Stimulated activated memory B cell treated with anti-CD40 and anti-IgM and Interleukin-4, amounts not matched to agents 10 μg/mL and 1 μg/mL and 100 μg/mL, for 72 hours (primary cell): ENCODE measurements at regions not wholly inside any gene's neighbourhood (a gene's known extent, or its start where the extent isn't known, plus 50 kb on each side); places are given as distances from the start of the nearest gene placed in this dataset.

Experiments used
- ATAC-seq: fragments of 150-1000 bp; cut with Tn5 transposase; 2 replicates; pipeline ENCODE4 v1.10.0; 2021
- H3K27ac Mint-ChIP-seq: one replicate; pipeline ENCODE4 v1.8.0; 2022; ENCODE audit warnings: mild to moderate bottlenecking, mixed read lengths
- H3K27me3 Mint-ChIP-seq: one replicate; pipeline ENCODE4 v1.8.0; 2022; ENCODE audit warnings: mixed read lengths
- H3K36me3 Mint-ChIP-seq: one replicate; pipeline ENCODE4 v1.8.0; 2022; ENCODE audit warnings: mixed read lengths
- H3K4me1 Mint-ChIP-seq: one replicate; pipeline ENCODE4 v1.8.0; 2022; ENCODE audit warnings: mixed read lengths
- H3K4me3 Mint-ChIP-seq: one replicate; pipeline ENCODE4 v1.8.0; 2022; ENCODE audit warnings: mild to moderate bottlenecking, moderate library complexity, mixed read lengths
- H3K9me3 Mint-ChIP-seq: one replicate; pipeline ENCODE4 v1.8.0; 2022; ENCODE audit warnings: mixed read lengths

DNA sequence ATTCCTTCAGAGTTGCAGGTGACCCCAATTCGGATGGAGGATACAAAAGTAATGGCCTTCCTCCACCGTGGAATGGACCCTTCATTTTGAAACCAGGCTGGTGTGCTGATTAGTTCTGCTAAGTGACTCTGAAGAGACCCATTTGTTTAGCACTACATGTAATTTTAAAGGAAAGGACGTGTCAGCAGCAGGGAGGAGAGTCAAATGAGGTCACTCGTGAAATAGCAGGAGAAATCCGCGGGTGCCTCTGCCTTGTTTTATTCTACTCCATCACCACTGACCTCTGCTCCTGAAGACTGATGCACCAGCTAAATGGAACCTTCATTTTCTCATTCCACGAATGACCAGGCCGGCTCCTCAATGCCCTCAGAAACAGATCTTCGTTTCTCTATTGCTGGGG is 589.2 kb downstream of the CDH11 start:
- H3K27ac Mint-ChIP-seq = no peak overlapping the region
- no peaks in the 10 kb centered on the region for H3K27me3 Mint-ChIP-seq
- H3K4me1 Mint-ChIP-seq = no peaks in the 10 kb centered on the region
- no peak for ATAC-seq
- H3K36me3 Mint-ChIP-seq = no peaks in the 10 kb centered on the region
- no peak overlapping the region for H3K4me3 Mint-ChIP-seq
- H3K9me3 Mint-ChIP-seq = peaks cover 14% of the 10 kb centered on the region

DNA sequence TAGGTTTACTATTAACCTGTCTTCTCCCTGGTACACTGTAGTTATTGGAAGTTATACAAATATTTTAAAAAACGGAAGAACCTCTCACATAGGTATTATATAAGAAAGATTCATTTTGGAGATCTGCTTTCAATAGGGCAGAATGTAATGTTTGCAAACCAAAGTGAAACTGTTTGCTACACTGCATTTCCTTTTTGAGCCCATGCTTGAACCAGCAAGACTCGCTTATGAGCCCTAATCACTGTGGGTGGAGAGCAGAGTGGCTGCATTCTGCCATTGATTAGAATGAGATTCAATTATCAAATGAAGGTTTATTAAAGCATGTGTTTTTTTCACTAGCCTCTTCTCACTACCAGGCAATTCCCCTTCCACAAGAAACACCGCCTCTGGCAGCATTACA is 589.7 kb downstream of the CDH11 start:
- ATAC-seq = no peak
- no peaks in the 10 kb centered on the region for H3K4me1 Mint-ChIP-seq
- H3K27ac Mint-ChIP-seq = no peak overlapping the region
- H3K9me3 Mint-ChIP-seq = peaks cover 14% of the 10 kb centered on the region
- H3K36me3 Mint-ChIP-seq = no peaks in the 10 kb centered on the region
- H3K4me3 Mint-ChIP-seq = no peak overlapping the region
- no peaks in the 10 kb centered on the region for H3K27me3 Mint-ChIP-seq

DNA sequence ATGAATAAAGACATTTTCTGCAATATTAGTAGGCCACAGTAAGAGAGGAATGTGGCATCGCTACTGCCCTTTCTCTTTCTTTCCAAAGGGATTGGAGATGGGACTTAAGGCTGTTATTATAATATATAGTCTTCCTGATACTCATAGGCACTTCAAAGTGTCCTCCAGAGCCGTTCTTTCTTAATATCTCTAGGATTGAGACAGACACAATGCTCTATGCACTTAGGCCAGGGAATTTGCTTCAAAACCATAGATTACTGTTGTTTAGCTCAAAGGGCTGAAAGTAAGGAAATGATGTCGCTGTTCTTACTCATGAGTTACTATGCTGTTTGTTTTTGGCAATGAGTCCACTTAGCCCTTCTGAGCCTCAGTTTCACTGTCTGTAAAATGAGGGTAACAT is 590.5 kb downstream of the CDH11 start:
- ATAC-seq = no peak
- Mint-ChIP-seq H3K27me3 (no peaks in the 10 kb centered on the region), H3K9me3 (peaks cover 14% of the 10 kb centered on the region), H3K4me3 (no peak overlapping the region), H3K27ac (no peak overlapping the region), H3K36me3 (no peaks in the 10 kb centered on the region), H3K4me1 (no peaks in the 10 kb centered on the region)

DNA sequence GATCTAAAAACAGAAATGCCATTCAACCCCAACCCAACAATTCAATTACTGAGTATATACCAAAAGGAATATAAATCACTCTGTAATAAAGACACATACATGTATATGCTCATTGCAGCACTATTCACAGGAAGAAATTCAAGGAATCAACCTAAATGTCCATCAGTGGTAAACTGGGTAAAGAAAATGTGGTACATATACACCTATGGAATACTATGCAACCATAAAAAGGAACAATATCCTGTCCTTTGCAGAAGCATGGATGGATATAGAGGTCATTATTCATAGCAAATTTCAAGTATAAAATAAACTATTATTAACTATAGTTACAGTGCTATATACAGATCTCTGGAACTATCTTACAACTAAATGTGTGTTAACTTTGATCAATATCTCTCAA is 599.3 kb downstream of the CDH11 start:
- Mint-ChIP-seq H3K27me3 (no peaks in the 10 kb centered on the region), H3K4me1 (no peaks in the 10 kb centered on the region), H3K9me3 (peaks cover 4% of the 10 kb centered on the region), H3K27ac (no peak overlapping the region), H3K36me3 (no peaks in the 10 kb centered on the region), H3K4me3 (no peak overlapping the region)
- ATAC-seq = no peak

DNA sequence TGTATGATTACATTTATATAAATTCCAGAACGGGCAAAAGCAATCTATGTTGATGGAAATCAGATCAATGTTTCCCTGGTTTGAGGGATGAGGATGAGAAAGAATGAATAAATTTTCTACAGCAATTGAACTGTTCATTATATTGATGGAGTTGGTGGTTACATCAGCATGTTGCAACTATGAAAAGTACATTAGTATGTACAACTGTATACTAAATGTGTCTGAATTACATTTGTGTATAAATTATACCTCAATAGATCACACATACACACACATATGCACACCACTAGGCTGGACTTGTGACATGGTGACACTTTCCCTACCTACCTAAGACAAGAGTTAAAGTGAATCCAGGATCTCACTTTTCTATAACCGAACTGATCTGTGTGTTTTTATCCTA is 608.0 kb downstream of the CDH11 start:
- H3K4me3 Mint-ChIP-seq = no peak overlapping the region
- H3K27me3 Mint-ChIP-seq = no peaks in the 10 kb centered on the region
- H3K27ac Mint-ChIP-seq = no peak overlapping the region
- no peaks in the 10 kb centered on the region for H3K9me3 Mint-ChIP-seq
- no peak for ATAC-seq
- no peaks in the 10 kb centered on the region for H3K4me1 Mint-ChIP-seq
- no peaks in the 10 kb centered on the region for H3K36me3 Mint-ChIP-seq

DNA sequence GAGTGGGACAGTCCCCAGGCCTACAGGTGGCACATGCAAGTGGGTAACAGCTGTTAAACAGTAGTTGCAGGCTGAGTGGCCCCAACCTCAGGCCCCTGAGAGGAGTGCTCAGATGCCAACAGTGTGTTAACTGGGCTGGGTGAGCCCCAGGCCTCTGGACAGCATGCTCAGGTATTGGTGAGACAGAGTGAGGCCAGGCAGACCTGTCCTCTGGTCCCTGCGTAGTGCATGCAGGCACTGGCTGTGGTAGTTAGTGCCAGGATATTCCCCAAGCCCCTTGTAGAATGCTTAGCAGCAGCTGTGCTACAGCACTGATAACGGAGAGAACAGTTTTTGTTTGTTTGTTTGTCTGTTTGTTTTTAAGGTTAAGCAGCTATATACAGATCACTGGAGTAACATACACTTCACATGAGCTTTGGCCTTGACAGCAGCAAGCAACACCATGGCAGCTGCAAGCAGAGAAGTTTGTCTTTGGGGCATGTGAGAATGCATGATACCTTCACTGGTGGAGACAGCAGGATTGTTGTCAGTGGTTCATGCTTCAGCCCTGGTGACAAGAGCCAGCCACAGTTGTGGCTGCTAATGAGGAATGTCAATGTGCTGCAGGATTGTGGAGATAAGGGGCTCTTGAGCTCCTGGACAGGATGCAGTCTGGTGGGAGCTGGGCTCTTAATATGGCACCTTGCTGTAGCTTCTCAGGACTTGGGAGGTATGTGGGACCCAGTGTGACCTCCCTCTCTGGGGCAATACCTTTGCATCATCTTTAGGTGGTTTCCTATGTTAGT is 614.4 kb downstream of the CDH11 start:
- ATAC-seq = no peak
- Mint-ChIP-seq H3K36me3 (no peaks in the 10 kb centered on the region), H3K9me3 (peaks cover 10% of the 10 kb centered on the region), H3K27ac (no peak overlapping the region), H3K4me1 (no peaks in the 10 kb centered on the region), H3K27me3 (no peaks in the 10 kb centered on the region), H3K4me3 (no peak overlapping the region)

DNA sequence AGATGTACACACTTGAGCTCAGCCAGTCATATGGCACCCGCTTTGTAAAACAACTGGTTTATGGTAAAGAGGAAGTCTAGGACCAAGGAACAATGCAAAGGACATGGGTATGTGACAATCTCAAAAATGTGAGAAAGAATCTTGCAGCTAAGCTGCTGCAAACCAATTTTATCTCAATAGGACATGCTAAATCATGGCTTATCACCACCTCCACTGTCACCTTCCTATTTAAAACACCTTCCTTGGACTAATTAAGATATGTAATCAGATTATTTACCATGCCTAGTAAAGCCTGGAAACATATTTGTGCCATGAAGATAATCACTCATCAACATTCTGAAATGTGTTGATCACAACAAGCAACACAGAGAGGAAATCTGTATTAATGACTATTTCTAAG is 622.7 kb downstream of the CDH11 start:
- H3K36me3 Mint-ChIP-seq = no peaks in the 10 kb centered on the region
- no peak overlapping the region for H3K27ac Mint-ChIP-seq
- H3K4me1 Mint-ChIP-seq = no peaks in the 10 kb centered on the region
- ATAC-seq = no peak
- H3K4me3 Mint-ChIP-seq = no peak overlapping the region
- H3K27me3 Mint-ChIP-seq = no peaks in the 10 kb centered on the region
- H3K9me3 Mint-ChIP-seq = peaks cover 4% of the 10 kb centered on the region

DNA sequence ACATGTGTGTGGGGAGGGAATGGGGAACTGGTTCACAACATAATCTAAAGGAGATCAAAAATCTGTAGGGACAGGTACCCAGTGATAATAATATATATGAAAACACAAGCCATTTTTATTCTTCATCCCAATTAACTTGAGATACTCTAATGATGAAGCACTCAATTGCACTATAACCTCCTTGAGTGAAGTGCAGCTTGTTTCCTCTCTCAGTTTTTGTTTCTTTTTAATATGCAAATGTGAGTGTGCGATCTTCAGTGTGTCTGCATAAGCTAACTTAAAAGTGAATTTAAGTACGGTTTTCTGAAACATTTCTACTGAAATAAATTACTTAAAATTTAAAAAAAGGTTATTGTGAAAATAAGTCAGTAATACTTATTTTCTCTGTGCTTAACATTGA is 623.5 kb downstream of the CDH11 start:
- peaks cover 3% of the 10 kb centered on the region for H3K9me3 Mint-ChIP-seq
- no peaks in the 10 kb centered on the region for H3K27me3 Mint-ChIP-seq
- no peak overlapping the region for H3K4me3 Mint-ChIP-seq
- H3K27ac Mint-ChIP-seq = no peak overlapping the region
- no peak for ATAC-seq
- no peaks in the 10 kb centered on the region for H3K4me1 Mint-ChIP-seq
- no peaks in the 10 kb centered on the region for H3K36me3 Mint-ChIP-seq

DNA sequence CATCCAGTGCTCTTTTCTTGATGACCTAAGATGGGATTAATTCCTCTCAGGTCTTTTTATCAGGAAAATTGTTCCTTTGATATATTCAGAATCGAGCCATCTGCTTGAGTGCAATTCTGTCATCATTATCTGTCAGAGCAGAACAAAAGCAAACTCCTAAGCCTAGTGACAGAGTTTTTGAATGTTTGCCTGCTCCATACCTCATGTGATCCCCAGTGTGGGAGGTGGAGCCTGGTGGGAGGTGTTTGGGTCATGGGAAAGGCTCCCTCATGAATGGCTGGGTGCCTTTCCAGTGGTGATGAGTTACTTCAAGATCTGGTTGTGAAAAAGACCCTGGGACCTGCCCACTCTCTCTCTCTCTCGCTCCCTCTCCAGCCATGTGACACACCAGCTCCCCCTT is 628.2 kb downstream of the CDH11 start:
- H3K27ac Mint-ChIP-seq = no peak overlapping the region
- no peak overlapping the region for H3K4me3 Mint-ChIP-seq
- no peak for ATAC-seq
- H3K9me3 Mint-ChIP-seq = peaks cover 8% of the 10 kb centered on the region
- no peaks in the 10 kb centered on the region for H3K4me1 Mint-ChIP-seq
- H3K27me3 Mint-ChIP-seq = no peaks in the 10 kb centered on the region
- no peaks in the 10 kb centered on the region for H3K36me3 Mint-ChIP-seq

DNA sequence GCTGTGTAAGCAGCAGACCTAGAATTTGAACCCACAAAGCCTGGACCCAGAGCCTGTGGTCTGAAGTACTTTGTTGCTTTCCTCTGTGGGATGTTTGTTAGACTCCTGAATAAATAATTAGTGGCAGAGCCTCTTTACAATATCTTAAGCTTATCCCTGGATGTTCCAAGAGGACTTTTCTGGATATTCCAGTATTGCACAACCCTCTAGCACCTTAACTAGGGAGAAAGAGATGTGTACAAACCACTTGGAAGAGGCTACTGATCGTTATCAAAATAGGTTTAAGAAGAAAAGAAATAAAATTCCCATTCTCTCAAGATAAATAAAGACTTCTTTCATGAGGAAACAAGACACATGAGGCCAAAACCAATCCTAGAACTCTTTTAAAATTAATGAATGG is 632.4 kb downstream of the CDH11 start:
- no peak overlapping the region for H3K4me3 Mint-ChIP-seq
- ATAC-seq = no peak
- H3K36me3 Mint-ChIP-seq = no peaks in the 10 kb centered on the region
- H3K9me3 Mint-ChIP-seq = peaks cover 8% of the 10 kb centered on the region
- H3K27me3 Mint-ChIP-seq = no peaks in the 10 kb centered on the region
- no peak overlapping the region for H3K27ac Mint-ChIP-seq
- no peaks in the 10 kb centered on the region for H3K4me1 Mint-ChIP-seq

DNA sequence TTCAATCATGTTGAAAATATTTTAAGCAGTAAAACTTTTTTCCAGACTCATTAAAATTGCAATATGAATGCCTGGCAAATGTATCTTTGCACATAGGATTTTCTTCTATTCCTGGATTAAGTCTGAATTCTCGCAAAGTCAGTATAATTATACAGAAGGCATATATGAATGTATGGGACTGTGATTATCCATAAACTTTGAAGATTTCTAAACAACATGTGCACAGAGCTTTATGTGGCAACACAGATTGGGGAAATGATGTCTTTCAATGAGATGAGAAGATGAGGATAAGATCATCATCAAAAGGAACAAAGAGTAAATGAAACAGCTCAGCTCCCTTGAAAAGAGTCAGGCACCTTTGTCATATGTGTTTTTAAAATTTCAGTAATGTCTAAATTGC is 635.3 kb downstream of the CDH11 start:
- no peak for ATAC-seq
- Mint-ChIP-seq H3K27me3 (no peaks in the 10 kb centered on the region), H3K36me3 (no peaks in the 10 kb centered on the region), H3K4me1 (no peaks in the 10 kb centered on the region), H3K27ac (no peak overlapping the region), H3K9me3 (peaks cover 7% of the 10 kb centered on the region), H3K4me3 (no peak overlapping the region)

DNA sequence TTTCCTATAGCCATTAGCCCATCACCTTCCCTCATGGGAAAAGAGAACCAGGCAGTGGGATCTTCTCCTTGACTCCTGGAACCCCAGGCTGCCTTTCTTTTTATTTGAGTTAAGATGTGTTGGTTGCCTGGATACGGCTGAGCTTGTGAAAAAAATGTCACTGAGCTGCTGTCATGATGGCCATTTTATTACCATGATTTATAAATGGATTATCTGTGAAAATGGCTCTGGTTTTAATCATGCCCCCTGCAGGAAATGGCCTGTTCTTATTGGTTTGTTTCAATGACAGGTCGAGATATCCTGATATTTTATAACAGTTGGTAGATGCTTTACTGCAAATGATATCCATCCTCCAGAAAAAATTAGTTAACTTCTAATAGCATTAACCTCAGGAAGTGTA is 640.4 kb downstream of the CDH11 start:
- no peaks in the 10 kb centered on the region for H3K27me3 Mint-ChIP-seq
- no peaks in the 10 kb centered on the region for H3K36me3 Mint-ChIP-seq
- no peak overlapping the region for H3K4me3 Mint-ChIP-seq
- H3K9me3 Mint-ChIP-seq = peaks cover 3% of the 10 kb centered on the region
- no peak for ATAC-seq
- H3K27ac Mint-ChIP-seq = no peak overlapping the region
- no peaks in the 10 kb centered on the region for H3K4me1 Mint-ChIP-seq

DNA sequence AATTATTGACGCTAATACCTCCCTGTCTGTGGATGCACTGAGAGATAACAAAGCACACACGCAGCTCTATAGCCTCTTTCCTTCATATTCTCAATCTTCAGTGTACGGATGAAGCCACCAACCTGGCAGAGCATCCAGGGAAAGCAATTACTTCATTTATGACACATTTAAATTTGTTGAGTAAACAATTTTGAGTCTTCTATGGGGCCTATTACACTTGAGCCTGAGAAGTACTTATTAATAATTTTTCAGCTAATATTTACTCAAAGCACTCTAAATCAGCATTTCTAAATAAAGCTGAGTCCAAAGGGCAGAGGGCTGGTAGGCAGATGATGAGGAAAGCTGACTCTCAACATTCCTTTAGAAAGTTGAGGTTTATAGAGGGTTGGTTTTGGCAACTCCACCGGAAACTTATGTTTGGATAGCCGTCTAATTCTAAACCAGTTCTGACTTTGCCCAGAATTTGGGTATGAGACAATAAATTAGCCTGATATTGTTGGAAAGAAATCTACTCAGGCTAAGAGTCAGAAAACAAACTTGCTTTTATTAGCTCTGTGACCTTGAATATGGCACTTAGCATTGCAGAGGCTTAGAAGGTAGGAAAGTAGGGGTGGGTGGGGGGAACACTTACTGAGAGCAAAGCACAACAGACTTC is 643.5 kb downstream of the CDH11 start:
- H3K4me3 Mint-ChIP-seq = no peak overlapping the region
- ATAC-seq = no peak
- peaks cover 3% of the 10 kb centered on the region for H3K9me3 Mint-ChIP-seq
- H3K36me3 Mint-ChIP-seq = no peaks in the 10 kb centered on the region
- no peaks in the 10 kb centered on the region for H3K27me3 Mint-ChIP-seq
- H3K4me1 Mint-ChIP-seq = no peaks in the 10 kb centered on the region
- no peak overlapping the region for H3K27ac Mint-ChIP-seq

DNA sequence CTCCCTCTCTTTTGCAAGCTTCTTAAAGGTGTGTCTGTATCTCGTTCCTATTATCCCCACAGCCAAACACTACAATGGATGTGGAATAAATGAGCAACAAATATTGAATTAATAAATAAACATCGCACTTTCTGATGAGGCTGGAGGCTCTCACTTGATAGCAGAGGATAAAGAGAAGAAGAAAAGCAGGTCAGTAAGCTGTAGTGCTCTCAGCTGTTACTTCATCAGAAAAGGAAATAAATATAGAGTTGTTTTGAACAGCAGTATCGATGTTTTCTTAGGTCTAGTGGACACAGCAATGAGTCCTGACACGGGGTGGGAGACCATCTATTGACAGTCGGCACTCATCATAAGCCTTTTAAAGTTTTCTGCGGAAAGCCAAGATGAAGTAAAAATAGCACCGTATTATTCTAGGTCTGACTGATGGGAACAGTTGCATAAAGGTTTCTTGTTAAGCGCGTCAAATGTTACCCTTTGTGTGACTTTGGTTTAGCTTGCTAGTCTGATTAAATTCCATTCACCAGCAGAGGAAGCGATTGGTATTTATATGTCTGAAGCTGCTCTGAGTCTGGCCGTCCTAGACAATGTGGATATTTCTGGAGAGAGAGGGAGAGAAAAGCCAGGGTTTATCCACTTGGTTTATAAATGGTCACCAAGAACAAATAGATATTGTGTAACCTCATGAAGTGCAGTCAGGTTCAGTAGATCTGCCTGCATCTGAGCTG is 646.1 kb downstream of the CDH11 start:
- no peaks in the 10 kb centered on the region for H3K36me3 Mint-ChIP-seq
- H3K4me1 Mint-ChIP-seq = no peaks in the 10 kb centered on the region
- no peak overlapping the region for H3K27ac Mint-ChIP-seq
- H3K9me3 Mint-ChIP-seq = peaks cover 3% of the 10 kb centered on the region
- no peaks in the 10 kb centered on the region for H3K27me3 Mint-ChIP-seq
- no peak overlapping the region for H3K4me3 Mint-ChIP-seq
- ATAC-seq = no peak

DNA sequence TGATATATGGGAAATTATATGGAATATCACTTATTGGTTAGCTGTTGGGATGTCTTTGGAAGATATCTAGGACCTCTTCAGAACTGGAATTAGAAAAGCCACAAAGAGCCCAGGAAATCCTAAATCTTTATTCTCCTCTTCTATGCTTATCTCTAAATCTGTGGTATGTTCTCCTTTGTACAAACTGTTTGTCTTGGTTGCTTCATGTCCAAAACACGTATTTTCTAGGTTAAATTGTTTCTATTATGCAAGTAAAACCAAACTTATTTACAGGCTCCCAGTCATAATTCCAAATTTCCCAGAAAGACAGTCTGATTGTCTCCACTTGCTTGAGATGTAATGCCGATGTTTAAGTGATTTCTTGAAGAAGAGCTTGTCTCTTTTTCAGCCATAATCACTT is 650.9 kb downstream of the CDH11 start:
- Mint-ChIP-seq H3K27ac (no peak overlapping the region), H3K4me1 (no peaks in the 10 kb centered on the region), H3K9me3 (peaks cover 3% of the 10 kb centered on the region), H3K36me3 (no peaks in the 10 kb centered on the region), H3K27me3 (no peaks in the 10 kb centered on the region), H3K4me3 (no peak overlapping the region)
- ATAC-seq = no peak
